ENCODE measurements at regions not wholly inside any gene's neighbourhood (a gene's known extent, or its start where the extent isn't known, plus 50 kb on each side); places are given as distances from the start of the nearest gene placed in this dataset.

DNA sequence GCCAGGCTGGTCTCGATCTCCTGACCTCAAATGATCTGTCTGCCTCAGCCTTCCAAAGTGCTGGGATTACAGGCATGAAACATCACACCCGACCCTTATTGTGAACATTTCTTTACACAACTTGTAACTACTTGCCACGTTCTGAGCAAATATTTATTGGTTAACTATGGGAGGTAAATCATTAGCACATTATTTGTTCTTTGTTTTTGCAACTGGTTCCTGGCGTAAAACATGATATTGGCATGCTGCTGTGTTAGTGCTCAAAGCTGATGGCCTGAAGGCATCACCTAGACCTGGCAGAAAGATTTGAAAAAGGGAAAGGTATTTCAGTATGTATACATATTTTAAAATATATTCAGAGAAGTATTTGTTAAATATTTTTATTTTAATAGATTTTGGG is 438.3 kb upstream of the PRKX start:
- TF ChIP-seq, protein P1, sequence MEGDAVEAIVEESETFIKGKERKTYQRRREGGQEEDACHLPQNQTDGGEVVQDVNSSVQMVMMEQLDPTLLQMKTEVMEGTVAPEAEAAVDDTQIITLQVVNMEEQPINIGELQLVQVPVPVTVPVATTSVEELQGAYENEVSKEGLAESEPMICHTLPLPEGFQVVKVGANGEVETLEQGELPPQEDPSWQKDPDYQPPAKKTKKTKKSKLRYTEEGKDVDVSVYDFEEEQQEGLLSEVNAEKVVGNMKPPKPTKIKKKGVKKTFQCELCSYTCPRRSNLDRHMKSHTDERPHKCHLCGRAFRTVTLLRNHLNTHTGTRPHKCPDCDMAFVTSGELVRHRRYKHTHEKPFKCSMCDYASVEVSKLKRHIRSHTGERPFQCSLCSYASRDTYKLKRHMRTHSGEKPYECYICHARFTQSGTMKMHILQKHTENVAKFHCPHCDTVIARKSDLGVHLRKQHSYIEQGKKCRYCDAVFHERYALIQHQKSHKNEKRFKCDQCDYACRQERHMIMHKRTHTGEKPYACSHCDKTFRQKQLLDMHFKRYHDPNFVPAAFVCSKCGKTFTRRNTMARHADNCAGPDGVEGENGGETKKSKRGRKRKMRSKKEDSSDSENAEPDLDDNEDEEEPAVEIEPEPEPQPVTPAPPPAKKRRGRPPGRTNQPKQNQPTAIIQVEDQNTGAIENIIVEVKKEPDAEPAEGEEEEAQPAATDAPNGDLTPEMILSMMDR (IDR thresholded peaks at IDR 0.05) = no peak
- TF ChIP-seq POLR2A (IDR thresholded peaks at IDR 0.05) = no peak

Measured in uterus (tissue), 2 donors.